ENCODE measurements at regions not wholly inside any gene's neighbourhood (a gene's known extent, or its start where the extent isn't known, plus 50 kb on each side); places are given as distances from the start of the nearest gene placed in this dataset.

DNA sequence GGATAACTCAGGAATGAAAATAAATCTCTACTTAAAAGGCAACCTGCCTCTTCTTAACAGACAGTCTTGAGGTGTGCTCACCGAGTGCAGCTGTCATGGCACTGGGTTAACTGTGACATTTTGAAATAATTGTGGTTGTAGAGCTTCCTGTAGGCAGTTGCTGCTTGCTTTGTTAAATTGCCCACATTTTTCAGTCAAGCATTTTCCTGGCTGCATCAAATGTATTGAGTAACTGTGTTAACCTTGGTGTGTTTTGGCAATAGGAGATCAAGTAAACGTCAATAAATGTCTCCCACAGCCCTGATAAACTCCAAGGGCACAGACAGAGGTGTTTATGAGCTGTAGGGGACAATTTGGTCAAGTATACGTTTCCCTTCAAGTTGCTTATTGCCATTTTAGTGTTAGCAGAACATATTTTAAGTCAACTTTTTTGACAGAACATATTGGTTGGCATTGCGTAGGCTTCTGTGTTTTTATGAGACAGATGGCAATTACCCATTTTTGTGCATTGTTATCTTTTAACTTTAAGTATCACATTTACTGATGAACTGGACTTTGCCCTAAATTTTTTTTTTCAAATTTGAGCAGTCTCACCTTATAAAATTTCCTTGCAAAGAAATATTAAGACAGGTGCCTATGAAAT lies 527.4 kb downstream of the C4orf33 start:
- Histone ChIP-seq H3K9me3 (ENCODE audit: low read depth, low read length) (no peaks in the 10 kb centered on the region), H4K20me1 (ENCODE audit: insufficient read depth, low read length) (no peaks in the 10 kb centered on the region), H3K4me2 (ENCODE audit: insufficient read depth, low read length) (no peak overlapping the region), H3K79me2 (ENCODE audit: insufficient read depth, low read length) (no peaks in the 10 kb centered on the region), H3K4me1 (ENCODE audit: insufficient read depth, low read length) (no peaks in the 10 kb centered on the region), H3K27me3 (ENCODE audit: insufficient read depth, low read length) (no peaks in the 10 kb centered on the region), H3K4me3 (ENCODE audit: insufficient read depth, low read length) (no peak overlapping the region), H2AFZ (ENCODE audit: low read length) (no peak overlapping the region), H3K36me3 (ENCODE audit: insufficient read depth, low read length) (no peaks in the 10 kb centered on the region), H3K27ac (ENCODE audit: low read depth, low read length) (no peak overlapping the region)
- TF ChIP-seq, protein P1, sequence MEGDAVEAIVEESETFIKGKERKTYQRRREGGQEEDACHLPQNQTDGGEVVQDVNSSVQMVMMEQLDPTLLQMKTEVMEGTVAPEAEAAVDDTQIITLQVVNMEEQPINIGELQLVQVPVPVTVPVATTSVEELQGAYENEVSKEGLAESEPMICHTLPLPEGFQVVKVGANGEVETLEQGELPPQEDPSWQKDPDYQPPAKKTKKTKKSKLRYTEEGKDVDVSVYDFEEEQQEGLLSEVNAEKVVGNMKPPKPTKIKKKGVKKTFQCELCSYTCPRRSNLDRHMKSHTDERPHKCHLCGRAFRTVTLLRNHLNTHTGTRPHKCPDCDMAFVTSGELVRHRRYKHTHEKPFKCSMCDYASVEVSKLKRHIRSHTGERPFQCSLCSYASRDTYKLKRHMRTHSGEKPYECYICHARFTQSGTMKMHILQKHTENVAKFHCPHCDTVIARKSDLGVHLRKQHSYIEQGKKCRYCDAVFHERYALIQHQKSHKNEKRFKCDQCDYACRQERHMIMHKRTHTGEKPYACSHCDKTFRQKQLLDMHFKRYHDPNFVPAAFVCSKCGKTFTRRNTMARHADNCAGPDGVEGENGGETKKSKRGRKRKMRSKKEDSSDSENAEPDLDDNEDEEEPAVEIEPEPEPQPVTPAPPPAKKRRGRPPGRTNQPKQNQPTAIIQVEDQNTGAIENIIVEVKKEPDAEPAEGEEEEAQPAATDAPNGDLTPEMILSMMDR (IDR thresholded peaks at IDR 0.05; ENCODE audit: extremely low read depth, low read depth, low read length): no peak
- DNase-seq (ENCODE audit: insufficient read length, low spot score, missing footprints): no peak

DNA sequence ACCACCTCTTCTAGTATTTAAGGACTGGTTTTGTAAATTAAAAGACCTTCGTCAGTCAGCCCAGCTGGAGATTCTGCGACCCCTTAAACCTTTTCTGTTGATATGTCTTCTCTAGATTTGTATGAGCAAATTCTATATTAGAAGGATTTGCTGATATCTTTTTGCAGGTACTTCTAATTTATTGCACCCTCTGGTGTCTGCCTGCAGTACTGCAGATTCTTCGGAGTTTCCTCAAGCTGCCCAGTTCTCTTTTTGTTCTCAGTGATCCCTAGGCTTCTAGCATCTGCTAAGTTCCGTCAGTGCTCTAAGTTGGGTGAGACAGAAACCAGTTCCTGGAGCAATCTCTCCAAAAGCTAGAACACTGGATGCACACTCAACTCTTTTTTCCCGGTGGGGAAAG lies 545.2 kb downstream of the C4orf33 start:
- Histone ChIP-seq H3K27ac (ENCODE audit: low read depth, low read length) (no peak overlapping the region), H4K20me1 (ENCODE audit: insufficient read depth, low read length) (no peaks in the 10 kb centered on the region), H3K4me2 (ENCODE audit: insufficient read depth, low read length) (no peak overlapping the region), H3K79me2 (ENCODE audit: insufficient read depth, low read length) (no peaks in the 10 kb centered on the region), H3K9me3 (ENCODE audit: low read depth, low read length) (no peaks in the 10 kb centered on the region), H2AFZ (ENCODE audit: low read length) (no peak overlapping the region), H3K4me1 (ENCODE audit: insufficient read depth, low read length) (no peaks in the 10 kb centered on the region), H3K27me3 (ENCODE audit: insufficient read depth, low read length) (no peaks in the 10 kb centered on the region), H3K4me3 (ENCODE audit: insufficient read depth, low read length) (no peak overlapping the region), H3K36me3 (ENCODE audit: insufficient read depth, low read length) (no peaks in the 10 kb centered on the region)
- no peak for DNase-seq (ENCODE audit: insufficient read length, low spot score, missing footprints)
- TF ChIP-seq, protein P1 (IDR thresholded peaks at IDR 0.05; ENCODE audit: extremely low read depth, low read depth, low read length): peak; percentile 63

DNA sequence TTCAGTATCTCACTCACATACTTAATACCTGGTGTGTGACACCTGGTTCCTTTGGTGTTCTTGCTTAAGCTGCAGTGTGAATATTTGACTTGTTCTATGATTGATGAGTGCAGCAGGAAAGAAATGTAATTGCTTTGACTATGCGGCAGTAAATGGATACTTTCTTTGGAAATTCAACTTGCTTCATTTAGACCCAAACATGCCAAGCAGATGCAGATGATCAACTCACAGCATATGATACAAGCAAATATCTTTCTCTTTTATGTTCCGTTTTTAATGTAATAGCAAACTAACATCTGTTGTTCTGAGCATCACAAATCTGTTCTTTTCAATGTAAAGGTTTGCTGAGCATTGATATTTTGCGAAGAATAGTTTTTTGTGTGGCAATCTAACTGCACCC lies 549.5 kb downstream of the C4orf33 start:
- Histone ChIP-seq H3K4me2 (ENCODE audit: insufficient read depth, low read length) (no peak overlapping the region), H3K4me3 (ENCODE audit: insufficient read depth, low read length) (no peak overlapping the region), H3K4me1 (ENCODE audit: insufficient read depth, low read length) (no peaks in the 10 kb centered on the region), H3K9me3 (ENCODE audit: low read depth, low read length) (no peaks in the 10 kb centered on the region), H3K79me2 (ENCODE audit: insufficient read depth, low read length) (no peaks in the 10 kb centered on the region), H3K27me3 (ENCODE audit: insufficient read depth, low read length) (no peaks in the 10 kb centered on the region), H3K27ac (ENCODE audit: low read depth, low read length) (no peak overlapping the region), H4K20me1 (ENCODE audit: insufficient read depth, low read length) (no peaks in the 10 kb centered on the region), H2AFZ (ENCODE audit: low read length) (no peak overlapping the region), H3K36me3 (ENCODE audit: insufficient read depth, low read length) (no peaks in the 10 kb centered on the region)
- no peak for DNase-seq (ENCODE audit: insufficient read length, low spot score, missing footprints)
- TF ChIP-seq, protein P1 (IDR thresholded peaks at IDR 0.05; ENCODE audit: extremely low read depth, low read depth, low read length): no peak

DNA sequence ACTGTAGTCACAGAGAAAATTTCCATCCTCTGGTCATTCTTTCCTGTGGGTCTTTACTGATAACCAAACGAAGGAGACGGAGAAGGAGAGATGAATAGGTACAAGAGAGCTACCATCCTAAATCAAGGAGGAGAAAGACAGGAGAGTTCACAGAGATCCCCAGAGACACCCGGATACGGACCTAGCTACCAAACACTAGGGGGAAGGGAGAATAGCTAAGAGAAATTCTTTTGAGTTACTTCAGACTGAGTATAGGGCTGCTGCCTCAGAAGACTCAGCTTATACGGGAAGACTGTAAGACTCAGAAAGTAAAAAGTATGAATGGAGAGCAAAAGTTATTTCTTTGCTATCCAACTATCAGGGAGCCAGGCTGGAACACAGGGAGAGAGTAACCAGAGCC lies 572.1 kb downstream of the C4orf33 start:
- TF ChIP-seq, protein P1 (IDR thresholded peaks at IDR 0.05; ENCODE audit: extremely low read depth, low read depth, low read length): no peak

More for the DNA sequence above, 572.1 kb downstream of the C4orf33 start:
- no peaks in the 10 kb centered on the region for H4K20me1 ChIP-seq (ENCODE audit: insufficient read depth, low read length)
- H3K4me1 ChIP-seq (ENCODE audit: insufficient read depth, low read length): no peaks in the 10 kb centered on the region
- no peak for DNase-seq (ENCODE audit: insufficient read length, low spot score, missing footprints)
- H3K27me3 ChIP-seq (ENCODE audit: insufficient read depth, low read length): no peaks in the 10 kb centered on the region
- H3K27ac ChIP-seq (ENCODE audit: low read depth, low read length): no peak overlapping the region
- H3K4me3 ChIP-seq (ENCODE audit: insufficient read depth, low read length): no peak overlapping the region
- H2AFZ ChIP-seq (ENCODE audit: low read length): no peak overlapping the region
- no peaks in the 10 kb centered on the region for H3K36me3 ChIP-seq (ENCODE audit: insufficient read depth, low read length)
- no peaks in the 10 kb centered on the region for H3K79me2 ChIP-seq (ENCODE audit: insufficient read depth, low read length)
- no peaks in the 10 kb centered on the region for H3K9me3 ChIP-seq (ENCODE audit: low read depth, low read length)
- no peak overlapping the region for H3K4me2 ChIP-seq (ENCODE audit: insufficient read depth, low read length)
